BLaER1 treated with 17β-estradiol and CSF1 and Interleukin-3, amounts not matched to agents 10 nM and 100 nM (cell line): ENCODE measurements at regions not wholly inside any gene's neighbourhood (a gene's known extent, or its start where the extent isn't known, plus 50 kb on each side); places are given as distances from the start of the nearest gene placed in this dataset.

Source experiments
- H3K27ac ChIP-seq, 11 experiments: shearing (Covaris generic); formaldehyde crosslinking; 2 replicates each; pipeline ENCODE4 v1.8.1; 2022
- H3K27me3 ChIP-seq, 11 experiments: shearing (Covaris generic); formaldehyde crosslinking; 2 replicates each; pipeline ENCODE4 v1.8.1; 2022
- H3K36me3 ChIP-seq, 11 experiments: shearing (Covaris generic); formaldehyde crosslinking; 2 replicates each; pipeline ENCODE4 v1.8.1; 2022
- H3K4me1 ChIP-seq, 10 experiments: shearing (Covaris generic); formaldehyde crosslinking; 2 replicates each; pipeline ENCODE4 v1.8.1; 2022
- H3K4me2 ChIP-seq, 11 experiments: shearing (Covaris generic); formaldehyde crosslinking; 2 replicates each; pipeline ENCODE4 v1.8.1; 2022
- H3K4me3 ChIP-seq, 10 experiments: shearing (Covaris generic); formaldehyde crosslinking; 2 replicates each; pipeline ENCODE4 v1.8.1; 2022
- H3K9ac ChIP-seq, 11 experiments: shearing (Covaris generic); formaldehyde crosslinking; 2 replicates each; pipeline ENCODE4 v1.8.1; 2022
- H3K9me3 ChIP-seq, 11 experiments: shearing (Covaris generic); formaldehyde crosslinking; replicated peaks in 1 of 11; 2 replicates each; pipeline ENCODE4 v1.8.1; 2022
- H4K20me1 ChIP-seq, 11 experiments: shearing (Covaris generic); formaldehyde crosslinking; 2 replicates each; pipeline ENCODE4 v1.8.1; 2022
- Cebpa-rat ChIP-seq, 11 experiments: shearing (Covaris generic); IDR thresholded peaks; 2 replicates each; pipeline ENCODE4 v1.8.1; 2022

- Histone ChIP-seq H3K4me2 (peak overlapping the region in 6 of 11 experiments; percentile 24 to 46 (median 29); a peak in 10 of 22 replicates), H3K4me3 (no peak overlapping the region), H3K9me3 (no peaks in the 10 kb centered on the region), H3K36me3 (no peaks in the 10 kb centered on the region), H3K27ac (no peak overlapping the region), H3K4me1 (peaks cover 0 to 14% (median 12%) of the 10 kb centered on the region in 10 experiments; a peak in 13 of 20 replicates), H4K20me1 (0 out of 22 replicates have a peak, but pooled peaks cover 0 to 5% (median 0%) of the 10 kb centered on the region in 11 experiments), H3K9ac (no peak overlapping the region), H3K27me3 (no peaks in the 10 kb centered on the region)
- no peak for TF ChIP-seq Cebpa-rat (IDR thresholded peaks at IDR 0.05)
These were observed 215.2 kb upstream of the ROPN1 start for GRCh38 chr3:124207077-124207476.

GRCh38 chr3:124207873-124208485 is 216.1 kb upstream of the ROPN1 start:
- H3K27ac ChIP-seq = no peak overlapping the region

GRCh38 chr3:124209426-124209825 is 217.5 kb upstream of the ROPN1 start:
- no peak for TF ChIP-seq Cebpa-rat (IDR thresholded peaks at IDR 0.05)
- no peak overlapping the region for H3K27ac ChIP-seq
- no peak overlapping the region for H3K4me3 ChIP-seq
- no peaks in the 10 kb centered on the region for H3K9me3 ChIP-seq
- 0 out of 22 replicates have a peak, but pooled peaks cover 0 to 5% (median 0%) of the 10 kb centered on the region in 11 experiments for H4K20me1 ChIP-seq
- H3K4me2 ChIP-seq = no peak overlapping the region
- no peaks in the 10 kb centered on the region for H3K36me3 ChIP-seq
- H3K27me3 ChIP-seq = no peaks in the 10 kb centered on the region
- peaks cover 0 to 14% (median 12%) of the 10 kb centered on the region in 10 experiments; a peak in 13 of 20 replicates for H3K4me1 ChIP-seq
- H3K9ac ChIP-seq = no peak overlapping the region

More at GRCh38 chr3:124207873-124208485, 216.1 kb upstream of the ROPN1 start:
- H3K9ac ChIP-seq = no peak overlapping the region
- peaks cover 0 to 14% (median 12%) of the 10 kb centered on the region in 10 experiments; a peak in 13 of 20 replicates for H3K4me1 ChIP-seq
- H3K4me3 ChIP-seq = no peak overlapping the region
- H3K36me3 ChIP-seq = no peaks in the 10 kb centered on the region
- H3K4me2 ChIP-seq = peak overlapping the region in 8 of 11 experiments; percentile 4 to 46 (median 26); a peak in 12 of 22 replicates
- no peaks in the 10 kb centered on the region for H3K9me3 ChIP-seq
- no peak for TF ChIP-seq Cebpa-rat (IDR thresholded peaks at IDR 0.05)
- H4K20me1 ChIP-seq = 0 out of 22 replicates have a peak, but pooled peaks cover 0 to 5% (median 0%) of the 10 kb centered on the region in 11 experiments
- H3K27me3 ChIP-seq = no peaks in the 10 kb centered on the region

DNA sequence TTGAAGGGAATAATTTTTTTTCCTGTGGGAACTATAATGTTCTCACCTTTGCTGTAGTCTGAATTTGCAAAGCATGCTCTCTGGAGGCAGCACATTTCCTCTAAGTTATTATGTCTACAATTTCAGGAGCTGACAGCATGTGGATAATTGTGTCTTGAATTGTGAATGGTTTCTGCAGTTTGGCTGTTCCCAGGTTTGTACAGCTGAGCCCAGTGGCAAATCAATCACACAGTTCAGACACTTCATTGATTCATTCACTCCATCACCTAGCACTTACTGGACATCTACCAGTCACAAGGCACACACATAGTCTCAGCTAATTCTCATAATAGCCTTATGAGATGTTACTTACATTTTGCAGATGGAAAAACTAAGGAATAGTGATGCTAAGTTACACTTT is 219.0 kb upstream of the ROPN1 start:
- Histone ChIP-seq H3K9ac (no peak overlapping the region), H3K27me3 (no peaks in the 10 kb centered on the region)
- TF ChIP-seq Cebpa-rat (IDR thresholded peaks at IDR 0.05) = no peak

DNA sequence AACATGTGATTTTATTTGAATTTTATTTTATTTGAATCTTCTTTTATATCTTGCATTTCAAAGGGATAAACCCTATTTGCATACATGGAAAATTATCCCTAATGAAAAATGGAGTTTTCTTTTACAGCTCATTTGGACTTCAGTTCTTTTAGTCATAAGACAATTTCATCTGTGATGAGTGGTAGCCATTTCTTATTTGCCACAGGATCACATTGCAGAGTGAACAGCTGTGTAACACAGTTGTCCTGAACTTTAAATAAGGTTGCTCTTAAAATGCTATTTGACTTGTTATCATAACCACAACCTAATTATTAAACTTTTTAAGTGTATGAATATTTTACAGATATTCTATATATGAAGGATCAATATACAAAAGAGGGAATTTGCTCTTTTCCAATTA is 221.7 kb upstream of the ROPN1 start:
- H4K20me1 ChIP-seq = peaks cover 0 to 19% (median 0%) of the 10 kb centered on the region in 11 experiments; a peak in 5 of 22 replicates
- H3K4me3 ChIP-seq = no peak overlapping the region
- H3K9me3 ChIP-seq = no peaks in the 10 kb centered on the region
- no peaks in the 10 kb centered on the region for H3K4me1 ChIP-seq
- H3K27me3 ChIP-seq = no peaks in the 10 kb centered on the region
- no peak overlapping the region for H3K27ac ChIP-seq
- no peak overlapping the region for H3K9ac ChIP-seq
- no peaks in the 10 kb centered on the region for H3K36me3 ChIP-seq
- no peak for TF ChIP-seq Cebpa-rat (IDR thresholded peaks at IDR 0.05)
- no peak overlapping the region for H3K4me2 ChIP-seq

More for the DNA sequence above, 219.0 kb upstream of the ROPN1 start:
- Histone ChIP-seq H3K4me3 (no peak overlapping the region), H3K4me1 (peaks cover 0 to 14% (median 12%) of the 10 kb centered on the region in 10 experiments; a peak in 13 of 20 replicates), H4K20me1 (peaks cover 0 to 6% (median 0%) of the 10 kb centered on the region in 11 experiments; a peak in 1 of 22 replicates), H3K9me3 (no peaks in the 10 kb centered on the region), H3K4me2 (no peak overlapping the region), H3K36me3 (no peaks in the 10 kb centered on the region), H3K27ac (no peak overlapping the region)

DNA sequence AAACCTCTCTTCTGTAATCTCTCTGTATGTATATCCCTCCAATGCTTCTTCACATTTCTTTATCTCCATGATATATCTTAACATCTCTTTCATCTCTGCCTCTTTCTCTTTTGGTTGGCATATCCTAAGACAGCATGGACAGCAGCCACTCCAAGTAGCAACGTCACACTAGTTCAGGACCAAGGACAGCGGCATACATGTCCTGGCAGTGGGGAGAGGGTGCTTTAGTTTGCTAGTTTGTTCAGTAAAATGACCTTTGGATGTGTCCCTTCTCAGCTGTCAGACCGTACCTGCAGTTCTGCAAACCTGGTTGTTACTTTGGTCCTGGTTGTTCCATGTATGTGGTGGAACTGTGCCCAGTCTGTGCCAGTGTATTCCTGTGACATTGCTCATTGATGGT is 225.6 kb upstream of the ROPN1 start:
- H3K4me2 ChIP-seq = no peak overlapping the region
- no peak overlapping the region for H3K9ac ChIP-seq
- H3K4me1 ChIP-seq = no peaks in the 10 kb centered on the region
- H3K27ac ChIP-seq = no peak overlapping the region
- no peaks in the 10 kb centered on the region for H3K36me3 ChIP-seq
- no peaks in the 10 kb centered on the region for H3K27me3 ChIP-seq
- H4K20me1 ChIP-seq = peaks cover 0 to 19% (median 0%) of the 10 kb centered on the region in 11 experiments; a peak in 5 of 22 replicates
- no peak overlapping the region for H3K4me3 ChIP-seq
- H3K9me3 ChIP-seq = no peaks in the 10 kb centered on the region
- TF ChIP-seq Cebpa-rat (IDR thresholded peaks at IDR 0.05) = no peak

DNA sequence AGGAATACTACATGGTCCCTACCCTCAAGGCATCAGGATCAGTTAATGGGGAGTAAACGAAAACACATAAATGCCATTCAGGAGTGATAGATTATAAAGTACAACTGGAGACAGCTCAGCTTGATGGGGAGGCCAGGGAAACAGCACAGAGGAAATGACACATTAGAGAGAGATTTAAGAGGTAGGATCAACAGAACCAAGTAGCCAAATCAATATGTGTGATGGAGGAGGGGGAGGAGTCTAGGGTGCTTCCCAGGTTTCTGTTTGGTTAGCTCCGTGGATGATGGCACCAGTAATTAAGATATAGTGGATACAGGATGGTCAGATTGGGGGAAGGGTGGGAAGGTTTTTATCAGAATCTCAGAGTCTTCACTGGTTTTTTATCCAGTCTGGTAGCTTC is 229.5 kb upstream of the ROPN1 start:
- Histone ChIP-seq H3K27ac (no peak overlapping the region), H3K4me1 (peaks cover 0 to 7% (median 0%) of the 10 kb centered on the region in 10 experiments; a peak in 7 of 20 replicates), H3K4me2 (no peak overlapping the region), H3K27me3 (no peaks in the 10 kb centered on the region), H4K20me1 (peaks cover 0 to 12% (median 0%) of the 10 kb centered on the region in 11 experiments; a peak in 5 of 22 replicates), H3K9me3 (no peaks in the 10 kb centered on the region), H3K4me3 (no peak overlapping the region), H3K9ac (no peak overlapping the region), H3K36me3 (no peaks in the 10 kb centered on the region)
- TF ChIP-seq Cebpa-rat (IDR thresholded peaks at IDR 0.05) = no peak

GRCh38 chr3:124223853-124224252 is 231.9 kb upstream of the ROPN1 start:
- Histone ChIP-seq H3K4me1 (peaks cover 0 to 7% (median 0%) of the 10 kb centered on the region in 10 experiments; a peak in 7 of 20 replicates), H3K9me3 (peaks cover 0 to 13% (median 0%) of the 10 kb centered on the region in 11 experiments; a peak in 3 of 22 replicates), H3K36me3 (no peaks in the 10 kb centered on the region), H3K4me2 (peak overlapping the region in 4 of 11 experiments; percentile 3 to 36 (median 29); a peak in 2 of 22 replicates), H3K27me3 (no peaks in the 10 kb centered on the region), H3K4me3 (no peak overlapping the region), H4K20me1 (peaks cover 0 to 7% (median 0%) of the 10 kb centered on the region in 11 experiments; a peak in 2 of 22 replicates), H3K9ac (no peak overlapping the region), H3K27ac (no peak overlapping the region)
- TF ChIP-seq Cebpa-rat (IDR thresholded peaks at IDR 0.05) = no peak

GRCh38 chr3:124227150-124227630 is 235.3 kb upstream of the ROPN1 start:
- Histone ChIP-seq H3K9ac (no peak overlapping the region), H3K9me3 (peaks cover 0 to 15% (median 0%) of the 10 kb centered on the region in 11 experiments; a peak in 3 of 22 replicates), H3K4me2 (no peak overlapping the region), H3K36me3 (no peaks in the 10 kb centered on the region), H3K27me3 (no peaks in the 10 kb centered on the region), H3K4me1 (peaks cover 0 to 7% (median 5%) of the 10 kb centered on the region in 10 experiments; a peak in 10 of 20 replicates), H3K27ac (no peak overlapping the region), H3K4me3 (no peak overlapping the region), H4K20me1 (no peaks in the 10 kb centered on the region)
- no peak for TF ChIP-seq Cebpa-rat (IDR thresholded peaks at IDR 0.05)
